ENCODE measurements at regions not wholly inside any gene's neighbourhood (a gene's known extent, or its start where the extent isn't known, plus 50 kb on each side); places are given as distances from the start of the nearest gene placed in this dataset.

DNA sequence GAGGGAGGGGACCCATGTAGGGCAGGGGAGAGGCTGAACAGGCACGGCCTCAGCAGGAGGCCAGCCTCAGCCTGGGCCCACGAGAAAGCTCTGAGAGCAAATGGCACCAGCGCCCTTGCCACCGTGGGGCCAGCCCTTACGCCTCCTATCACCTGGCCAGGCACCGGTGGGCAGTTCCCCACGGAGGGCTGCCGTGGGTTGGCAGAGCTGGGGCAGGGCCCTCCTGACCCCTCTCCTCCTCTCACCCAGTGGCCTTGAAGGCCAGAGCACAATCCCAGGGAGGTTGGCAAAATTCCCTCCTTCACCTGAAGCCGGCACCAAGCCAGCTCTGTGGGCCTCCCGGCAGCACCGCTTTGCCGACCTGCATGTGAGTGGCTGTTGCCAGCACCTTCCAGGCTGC is 53.1 kb upstream of the ENPP7 start:
- TF ChIP-seq SMYD3 (CRISPR knock-in tag; IDR thresholded peaks at IDR 0.05) (no peak), ATAD3A (CRISPR knock-in tag; IDR thresholded peaks at IDR 0.05) (no peak), ZNF207 (IDR thresholded peaks at IDR 0.05; ENCODE audit: borderline replicate concordance) (no peak), SMARCC2 (IDR thresholded peaks at IDR 0.05) (no peak), ZNF253 (CRISPR knock-in tag; IDR thresholded peaks at IDR 0.05; ENCODE audit: borderline replicate concordance) (no peak), ZNF274 (CRISPR knock-in tag; IDR thresholded peaks at IDR 0.05) (no peak), ZNF850 (CRISPR knock-in tag; conservative IDR thresholded peaks at IDR 0.05) (no peak), STAG1 (CRISPR knock-in tag; IDR thresholded peaks at IDR 0.05) (no peak), SSRP1 (CRISPR knock-in tag; IDR thresholded peaks at IDR 0.05) (no peak), ZNF720 (CRISPR knock-in tag; IDR thresholded peaks at IDR 0.05) (no peak), CBX5 (CRISPR knock-in tag; IDR thresholded peaks at IDR 0.05; ENCODE audit: borderline replicate concordance) (no peak), FOXK1 (CRISPR knock-in tag; IDR thresholded peaks at IDR 0.05; ENCODE audit: borderline replicate concordance, low read depth) (no peak), NR2F1 (CRISPR knock-in tag; IDR thresholded peaks at IDR 0.05) (no peak), REL (CRISPR knock-in tag; conservative IDR thresholded peaks at IDR 0.05) (no peak)
- TF ChIP-seq, protein P1, sequence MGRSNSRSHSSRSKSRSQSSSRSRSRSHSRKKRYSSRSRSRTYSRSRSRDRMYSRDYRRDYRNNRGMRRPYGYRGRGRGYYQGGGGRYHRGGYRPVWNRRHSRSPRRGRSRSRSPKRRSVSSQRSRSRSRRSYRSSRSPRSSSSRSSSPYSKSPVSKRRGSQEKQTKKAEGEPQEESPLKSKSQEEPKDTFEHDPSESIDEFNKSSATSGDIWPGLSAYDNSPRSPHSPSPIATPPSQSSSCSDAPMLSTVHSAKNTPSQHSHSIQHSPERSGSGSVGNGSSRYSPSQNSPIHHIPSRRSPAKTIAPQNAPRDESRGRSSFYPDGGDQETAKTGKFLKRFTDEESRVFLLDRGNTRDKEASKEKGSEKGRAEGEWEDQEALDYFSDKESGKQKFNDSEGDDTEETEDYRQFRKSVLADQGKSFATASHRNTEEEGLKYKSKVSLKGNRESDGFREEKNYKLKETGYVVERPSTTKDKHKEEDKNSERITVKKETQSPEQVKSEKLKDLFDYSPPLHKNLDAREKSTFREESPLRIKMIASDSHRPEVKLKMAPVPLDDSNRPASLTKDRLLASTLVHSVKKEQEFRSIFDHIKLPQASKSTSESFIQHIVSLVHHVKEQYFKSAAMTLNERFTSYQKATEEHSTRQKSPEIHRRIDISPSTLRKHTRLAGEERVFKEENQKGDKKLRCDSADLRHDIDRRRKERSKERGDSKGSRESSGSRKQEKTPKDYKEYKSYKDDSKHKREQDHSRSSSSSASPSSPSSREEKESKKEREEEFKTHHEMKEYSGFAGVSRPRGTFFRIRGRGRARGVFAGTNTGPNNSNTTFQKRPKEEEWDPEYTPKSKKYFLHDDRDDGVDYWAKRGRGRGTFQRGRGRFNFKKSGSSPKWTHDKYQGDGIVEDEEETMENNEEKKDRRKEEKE (IDR thresholded peaks at IDR 0.05): no peak
- TF ChIP-seq, protein P2, sequence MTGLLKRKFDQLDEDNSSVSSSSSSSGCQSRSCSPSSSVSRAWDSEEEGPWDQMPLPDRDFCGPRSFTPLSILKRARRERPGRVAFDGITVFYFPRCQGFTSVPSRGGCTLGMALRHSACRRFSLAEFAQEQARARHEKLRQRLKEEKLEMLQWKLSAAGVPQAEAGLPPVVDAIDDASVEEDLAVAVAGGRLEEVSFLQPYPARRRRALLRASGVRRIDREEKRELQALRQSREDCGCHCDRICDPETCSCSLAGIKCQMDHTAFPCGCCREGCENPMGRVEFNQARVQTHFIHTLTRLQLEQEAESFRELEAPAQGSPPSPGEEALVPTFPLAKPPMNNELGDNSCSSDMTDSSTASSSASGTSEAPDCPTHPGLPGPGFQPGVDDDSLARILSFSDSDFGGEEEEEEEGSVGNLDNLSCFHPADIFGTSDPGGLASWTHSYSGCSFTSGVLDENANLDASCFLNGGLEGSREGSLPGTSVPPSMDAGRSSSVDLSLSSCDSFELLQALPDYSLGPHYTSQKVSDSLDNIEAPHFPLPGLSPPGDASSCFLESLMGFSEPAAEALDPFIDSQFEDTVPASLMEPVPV (CRISPR knock-in tag; IDR thresholded peaks at IDR 0.05): no peak
- TF ChIP-seq, protein P3, sequence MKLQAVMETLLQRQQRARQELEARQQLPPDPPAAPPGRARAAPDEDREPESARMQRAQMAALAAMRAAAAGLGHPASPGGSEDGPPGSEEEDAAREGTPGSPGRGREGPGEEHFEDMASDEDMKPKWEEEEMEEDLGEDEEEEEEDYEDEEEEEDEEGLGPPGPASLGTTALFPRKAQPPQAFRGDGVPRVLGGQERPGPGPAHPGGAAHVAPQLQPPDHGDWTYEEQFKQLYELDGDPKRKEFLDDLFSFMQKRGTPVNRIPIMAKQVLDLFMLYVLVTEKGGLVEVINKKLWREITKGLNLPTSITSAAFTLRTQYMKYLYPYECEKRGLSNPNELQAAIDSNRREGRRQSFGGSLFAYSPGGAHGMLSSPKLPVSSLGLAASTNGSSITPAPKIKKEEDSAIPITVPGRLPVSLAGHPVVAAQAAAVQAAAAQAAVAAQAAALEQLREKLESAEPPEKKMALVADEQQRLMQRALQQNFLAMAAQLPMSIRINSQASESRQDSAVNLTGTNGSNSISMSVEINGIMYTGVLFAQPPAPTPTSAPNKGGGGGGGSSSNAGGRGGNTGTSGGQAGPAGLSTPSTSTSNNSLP (IDR thresholded peaks at IDR 0.05; ENCODE audit: low read depth, low read length): no peak
- FAIRE-seq (no peak), DNase-seq (ENCODE audit: low spot score) (no peak), ATAC-seq (no peak)
- no peaks in the 10 kb centered on the region for H3K4me1 ChIP-seq (ENCODE audit: insufficient read depth, low read length)
- CTCF ChIA-PET (ENCODE audit: low intra/inter-chr PET ratio, low total read pairs): no interaction called here
- no peak overlapping the region for H3K27ac ChIP-seq (ENCODE audit: extremely low read length, insufficient read depth, low read length)
- H3K4me2 ChIP-seq (ENCODE audit: low read depth, low read length): no peak overlapping the region
- H3K9me3 ChIP-seq (ENCODE audit: low read length): peaks cover 12% of the 10 kb centered on the region
- POLR2A ChIA-PET: no interaction called here
- H3K27me3 ChIP-seq (ENCODE audit: control insufficient read depth in 1 of 2, insufficient read depth in 2 of 2, low read length in 2 of 2): peaks cover 27 to 75% of the 10 kb centered on the region in 2 experiments; a peak in 4 of 5 replicates
- in situ Hi-C loops (cut with HindIII; ENCODE audit: extremely low pct_ligation_motif_present, low pct_unique_long_range_greater_than_20kb) (no loop called here), intact Hi-C loops (cut with micrococcal nuclease; ENCODE audit: unreplicated experiment) (no loop called here)
- H3K4me3 ChIP-seq (replicated peaks in 1 of 3; ENCODE audit: insufficient read depth in 1 of 3, low read depth in 2 of 3, low read length in 3 of 3): no peak overlapping the region
- H3K79me2 ChIP-seq (ENCODE audit: insufficient read depth, low read length): no peaks in the 10 kb centered on the region
- no peaks in the 10 kb centered on the region for H3K36me3 ChIP-seq (replicated peaks in 1 of 2; ENCODE audit: control insufficient read depth in 1 of 2, insufficient read depth in 2 of 2, low read length in 2 of 2)
- 10% methylated on average over 7 of the region's 12 CpGs for WGBS (ENCODE audit: low lambda C conversion rate)
- no peak overlapping the region for H2AFZ ChIP-seq (ENCODE audit: low read length)
- BruUV-seq (replicated peaks): no TSS peak
- H3K9ac ChIP-seq (ENCODE audit: insufficient read depth, low read depth, low read length): no peak overlapping the region
- peaks cover 4% of the 10 kb centered on the region; the same call in 1 of the 2 replicates for H4K20me1 ChIP-seq (ENCODE audit: insufficient read depth, low read length)
